ENCODE measurements at regions not wholly inside any gene's neighbourhood (a gene's known extent, or its start where the extent isn't known, plus 50 kb on each side); places are given as distances from the start of the nearest gene placed in this dataset.

- no peak for DNase-seq (ENCODE audit: low spot score)
- no peaks in the 10 kb centered on the region for H3K27me3 ChIP-seq (ENCODE audit: control insufficient read depth in 4 of 4, insufficient read depth in 4 of 4, low read length in 3 of 4)
- no peak overlapping the region for H3K4me3 ChIP-seq (ENCODE audit: low read depth in 1 of 3, low read length in 3 of 3)
- no peak overlapping the region for H3K9ac ChIP-seq (ENCODE audit: low read depth in 1 of 2, low read length in 2 of 2)
- H3K36me3 ChIP-seq (ENCODE audit: control insufficient read depth in 4 of 4, insufficient read depth in 3 of 4, low read depth in 1 of 4, low read length in 3 of 4) = no peaks in the 10 kb centered on the region
- H3K4me1 ChIP-seq (ENCODE audit: control insufficient read depth in 4 of 4, insufficient read depth in 4 of 4, low read length in 3 of 4) = peaks cover 6 to 35% (median 18%) of the 10 kb centered on the region in 4 donors
- no peak overlapping the region for H3K27ac ChIP-seq (ENCODE audit: low read depth in 1 of 2, low read length in 2 of 2)
- TF ChIP-seq FOXA2 (IDR thresholded peaks at IDR 0.05) (no peak), HNF4A (conservative IDR thresholded peaks at IDR 0.05) (no peak), YY1 (IDR thresholded peaks at IDR 0.05) (no peak), EGR1 (IDR thresholded peaks at IDR 0.05; ENCODE audit: low read depth in 2 of 2) (no peak), JUND (IDR thresholded peaks at IDR 0.05) (no peak), FOXA1 (IDR thresholded peaks at IDR 0.05) (no peak), NR2F2 (IDR thresholded peaks at IDR 0.05) (no peak), ATF3 (IDR thresholded peaks at IDR 0.05) (no peak), CTCF (IDR thresholded peaks at IDR 0.05; ENCODE audit: low read depth, low read length, missing input control) (no peak), HNF4G (IDR thresholded peaks at IDR 0.05) (no peak), TAF1 (conservative IDR thresholded peaks at IDR 0.05) (no peak), GABPA (IDR thresholded peaks at IDR 0.05 in 1 of 2, conservative IDR thresholded peaks at IDR 0.05 in 1 of 2) (no peak), REST (IDR thresholded peaks at IDR 0.05) (no peak), SP1 (IDR thresholded peaks at IDR 0.05) (no peak), ZBTB33 (IDR thresholded peaks at IDR 0.05) (no peak), RAD21 (IDR thresholded peaks at IDR 0.05) (no peak), MAX (IDR thresholded peaks at IDR 0.05) (no peak), RXRA (IDR thresholded peaks at IDR 0.05) (no peak)
- H3K9me3 ChIP-seq (ENCODE audit: control insufficient read depth in 4 of 4, low read length in 3 of 4) = no peaks in the 10 kb centered on the region
Measured at GRCh38 chr7:12987238-12987637, 299.8 kb downstream of the ARL4A start.

Data from liver (tissue), 7 donors.